ENCODE measurements at regions not wholly inside any gene's neighbourhood (a gene's known extent, or its start where the extent isn't known, plus 50 kb on each side); places are given as distances from the start of the nearest gene placed in this dataset.

DNA sequence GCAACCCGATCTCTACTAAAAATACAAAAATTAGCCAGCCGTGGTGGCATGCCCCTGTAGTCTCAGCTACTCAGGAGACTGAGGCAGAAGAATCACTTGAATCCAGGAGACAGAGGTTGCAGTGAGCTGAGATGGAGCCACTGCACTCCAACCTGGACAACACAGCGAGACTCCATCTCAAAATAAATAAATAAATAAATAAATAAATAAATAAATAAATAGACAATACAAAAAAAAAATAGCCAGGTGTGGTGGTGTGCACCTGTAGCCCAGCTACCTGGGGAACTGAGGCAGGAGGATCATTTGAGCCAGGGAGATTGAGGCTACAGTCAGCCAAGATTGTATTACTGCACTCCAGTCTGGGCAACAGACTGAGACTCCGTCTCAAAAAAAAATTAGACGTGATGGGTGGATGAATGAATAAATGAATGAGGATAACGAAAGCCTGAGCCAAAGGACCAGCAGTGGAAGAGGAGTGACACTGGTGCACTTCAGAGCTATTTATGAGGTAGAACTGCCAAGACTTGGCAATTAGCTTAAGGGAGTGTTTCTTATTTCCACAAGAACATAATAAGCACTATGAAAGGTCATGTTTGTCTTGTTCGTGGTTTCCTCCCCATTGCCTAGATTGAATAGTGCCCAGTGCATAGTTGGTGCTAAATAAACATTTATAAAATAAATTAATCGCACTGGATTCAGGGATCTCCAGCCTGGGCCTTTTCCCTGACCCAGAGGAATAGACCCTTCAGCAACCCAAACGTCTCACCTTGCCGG lies 232.2 kb downstream of the IDS start:
- no peak for DNase-seq

DNA sequence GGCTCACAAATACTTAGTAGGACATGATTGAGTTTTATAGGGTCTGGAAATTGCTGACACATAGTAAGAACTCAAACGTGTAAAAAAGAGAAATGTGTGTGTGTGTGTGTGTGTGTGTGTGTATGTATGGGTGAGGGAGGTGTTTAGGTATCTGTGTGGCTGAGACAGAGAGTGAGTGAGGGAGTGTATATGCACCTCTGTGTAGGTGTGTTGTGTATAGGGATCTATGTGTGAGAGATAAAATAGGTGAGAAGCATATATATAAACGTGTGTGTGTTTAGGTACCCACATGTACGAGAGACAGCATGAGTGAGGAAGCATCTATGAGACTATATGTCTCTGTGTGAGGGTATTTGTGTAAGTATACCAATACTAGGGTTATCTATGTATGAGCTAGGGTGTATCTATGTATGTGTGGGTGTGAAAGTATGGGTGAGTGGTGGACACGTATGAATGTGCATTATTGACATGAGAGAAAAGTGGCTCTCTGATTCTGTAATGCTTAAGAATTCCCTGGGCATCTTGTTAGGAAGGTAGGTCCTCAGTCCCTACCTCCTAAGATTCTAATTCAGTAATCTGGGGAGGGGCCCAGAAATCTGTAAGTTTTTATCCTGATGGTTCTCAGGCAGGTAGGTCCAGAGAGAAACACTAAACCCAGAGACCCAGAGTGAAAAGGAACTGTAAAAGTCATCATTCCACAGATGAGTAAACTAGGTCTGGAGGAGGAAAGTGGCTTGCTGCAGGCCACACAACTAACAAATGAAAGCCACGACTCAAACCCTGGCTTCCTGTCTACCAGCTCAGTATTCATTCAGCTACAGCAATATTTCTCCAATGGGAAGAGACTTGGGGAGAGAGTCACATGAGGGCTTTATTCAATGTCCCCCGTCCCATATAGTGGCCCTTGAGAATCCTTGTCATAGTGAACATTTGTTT lies 237.0 kb downstream of the IDS start:
- no peak for DNase-seq

- DNase-seq: no peak
Observed at GRCh38 chrX:149262086-149262485, 243.0 kb downstream of the IDS start.

- no peak for DNase-seq
Observed at GRCh38 chrX:149259241-149259640, 245.9 kb downstream of the IDS start.

DNA sequence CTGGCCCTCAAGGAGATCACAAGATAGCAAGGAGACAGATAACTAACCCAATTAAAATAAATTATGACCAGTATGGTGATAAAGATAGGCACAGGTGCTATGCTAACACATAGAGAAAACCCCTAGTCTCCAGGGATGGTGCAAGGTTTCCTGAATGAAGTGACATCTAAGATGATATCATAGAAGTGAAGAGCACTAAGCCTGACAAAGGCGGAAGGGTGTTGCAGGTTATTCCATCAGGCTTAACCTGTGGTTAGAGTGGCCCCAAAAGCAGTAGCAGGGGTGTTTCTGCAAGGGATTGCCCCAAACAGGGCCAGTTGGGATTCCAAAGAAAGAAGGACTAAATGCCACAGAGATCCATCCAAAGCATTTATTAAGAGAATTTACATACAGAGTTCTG lies 249.2 kb downstream of the IDS start:
- no peak for DNase-seq

- DNase-seq: no peak
Observed at GRCh38 chrX:149248073-149248625, 257.0 kb downstream of the IDS start.

GRCh38 chrX:149230689-149231088 lies 274.4 kb downstream of the IDS start:
- DNase-seq: no peak

DNA sequence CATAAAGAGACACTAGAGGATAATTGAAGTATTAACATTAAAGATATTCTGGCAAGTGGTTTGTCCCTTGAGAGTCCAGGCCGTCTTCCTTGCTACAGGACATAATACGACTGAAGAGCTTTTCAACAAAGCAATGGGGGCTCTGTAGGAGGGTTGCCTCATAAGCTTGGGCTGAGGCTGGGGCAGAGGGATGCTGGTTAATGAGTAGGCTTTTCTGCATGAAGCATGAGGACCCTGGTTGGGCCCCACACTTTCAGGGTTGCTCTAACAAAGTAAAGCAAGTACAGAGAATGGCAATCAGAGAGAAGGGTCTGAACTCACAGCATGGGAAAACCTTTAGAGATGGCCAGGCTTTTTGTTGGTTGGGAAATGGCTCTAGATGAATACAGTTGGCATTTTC lies 281.3 kb downstream of the IDS start:
- DNase-seq: no peak

DNA sequence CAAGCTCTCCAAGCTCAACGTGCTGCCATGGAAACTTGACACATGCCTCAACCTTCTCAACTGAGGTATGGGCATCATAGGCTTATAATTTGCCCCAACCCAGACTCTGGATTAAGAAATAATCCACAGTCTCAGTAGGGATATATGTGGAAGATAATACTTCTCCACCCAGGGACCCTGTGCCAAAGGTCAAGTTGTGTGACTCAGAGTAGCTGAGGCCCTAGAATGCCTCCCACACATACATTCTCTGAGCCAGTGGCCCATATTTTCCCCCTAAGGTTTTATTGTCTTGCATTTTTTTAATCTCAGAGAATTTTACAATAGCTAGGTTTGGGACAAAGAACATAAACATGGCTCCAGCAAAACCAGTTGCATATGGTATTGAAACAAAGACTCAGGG lies 283.1 kb downstream of the IDS start:
- no peak for DNase-seq

GRCh38 chrX:149221230-149221629 lies 283.9 kb downstream of the IDS start:
- DNase-seq: no peak

- no peak for DNase-seq
Observed at GRCh38 chrX:149213264-149213663, 291.8 kb downstream of the IDS start.

DNA sequence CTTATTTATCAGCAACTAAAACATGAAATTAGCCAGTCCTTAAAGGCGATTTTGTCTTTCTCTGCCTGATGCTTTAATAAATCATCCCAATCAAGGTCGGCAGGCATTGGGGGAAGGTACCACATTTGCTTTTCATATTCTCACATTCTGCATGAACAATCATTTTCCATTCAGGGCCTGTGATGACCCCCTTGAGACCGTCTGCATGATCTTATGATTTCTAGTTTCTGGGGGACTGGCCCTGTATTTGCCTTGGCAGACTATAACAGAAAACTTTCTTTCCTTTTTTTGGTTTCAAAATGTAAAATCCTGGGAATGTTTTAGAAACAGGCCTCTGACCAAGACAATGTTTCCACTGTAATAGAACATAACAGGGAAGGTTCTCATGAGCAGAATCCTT lies 296.8 kb downstream of the IDS start:
- no peak for DNase-seq

DNA sequence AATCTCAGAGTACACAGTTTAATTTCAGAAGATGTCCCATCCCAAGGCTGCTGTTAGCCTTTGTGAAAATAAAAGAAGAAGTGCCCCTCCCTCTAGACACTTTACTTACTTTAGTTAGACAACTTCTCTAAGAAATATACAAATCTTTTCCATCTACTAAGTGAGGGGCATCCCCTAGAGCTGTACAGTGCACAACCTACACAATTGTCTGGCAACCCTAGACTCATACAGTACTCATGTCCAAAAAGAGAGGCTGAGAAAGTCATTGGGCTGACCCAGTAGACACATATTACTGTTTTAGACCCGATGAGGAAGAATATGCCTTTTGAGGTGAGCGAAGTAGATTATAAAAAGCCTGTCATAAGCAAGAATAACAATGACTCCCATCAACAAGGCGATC lies 297.6 kb downstream of the IDS start:
- DNase-seq: no peak

DNA sequence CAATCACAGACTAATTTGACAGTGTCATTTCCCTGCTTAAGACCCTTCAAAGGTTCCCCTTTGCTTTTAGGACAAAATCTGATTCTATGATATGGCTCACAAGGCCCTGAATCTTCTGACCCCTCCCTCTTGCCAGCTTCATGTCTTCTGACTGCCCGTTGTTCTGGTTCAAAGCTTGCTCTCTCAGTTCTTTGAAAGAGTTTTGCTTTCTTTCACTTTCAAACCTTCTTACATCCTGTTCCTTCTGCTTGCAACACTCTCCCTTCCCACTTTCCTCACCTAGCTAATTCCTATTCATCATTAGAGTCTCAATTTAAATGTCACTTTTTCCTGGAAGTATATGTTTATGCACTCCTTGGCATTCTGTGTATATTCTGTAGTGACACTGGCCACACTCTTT lies 299.2 kb downstream of the IDS start:
- no peak for DNase-seq

DNA sequence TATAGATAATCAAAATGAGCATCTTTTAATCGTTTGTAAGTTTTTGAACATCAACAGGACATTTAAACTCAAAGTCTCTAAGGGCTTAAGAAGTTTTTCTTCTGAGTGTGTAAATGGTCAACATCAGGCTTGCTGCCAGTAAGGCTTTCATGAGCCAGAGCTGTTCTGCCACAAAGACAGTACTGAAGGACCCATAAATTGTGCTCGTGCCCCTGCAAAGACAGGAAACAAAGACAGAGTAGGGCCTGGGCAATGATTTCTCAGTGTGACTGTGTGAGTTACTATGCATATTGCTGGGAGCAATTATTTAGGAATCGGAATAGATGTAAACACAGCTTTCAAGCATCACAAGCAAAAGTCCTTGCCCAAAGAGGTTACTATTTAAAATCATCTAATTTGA lies 300.0 kb downstream of the IDS start:
- DNase-seq: no peak

- no peak for DNase-seq
Observed at GRCh38 chrX:149199734-149200133, 305.4 kb downstream of the IDS start.

- DNase-seq: no peak
Observed at GRCh38 chrX:149198980-149199732, 305.9 kb downstream of the IDS start.

- no peak for DNase-seq
Observed at GRCh38 chrX:149185087-149185486, 320.0 kb downstream of the IDS start.

DNA sequence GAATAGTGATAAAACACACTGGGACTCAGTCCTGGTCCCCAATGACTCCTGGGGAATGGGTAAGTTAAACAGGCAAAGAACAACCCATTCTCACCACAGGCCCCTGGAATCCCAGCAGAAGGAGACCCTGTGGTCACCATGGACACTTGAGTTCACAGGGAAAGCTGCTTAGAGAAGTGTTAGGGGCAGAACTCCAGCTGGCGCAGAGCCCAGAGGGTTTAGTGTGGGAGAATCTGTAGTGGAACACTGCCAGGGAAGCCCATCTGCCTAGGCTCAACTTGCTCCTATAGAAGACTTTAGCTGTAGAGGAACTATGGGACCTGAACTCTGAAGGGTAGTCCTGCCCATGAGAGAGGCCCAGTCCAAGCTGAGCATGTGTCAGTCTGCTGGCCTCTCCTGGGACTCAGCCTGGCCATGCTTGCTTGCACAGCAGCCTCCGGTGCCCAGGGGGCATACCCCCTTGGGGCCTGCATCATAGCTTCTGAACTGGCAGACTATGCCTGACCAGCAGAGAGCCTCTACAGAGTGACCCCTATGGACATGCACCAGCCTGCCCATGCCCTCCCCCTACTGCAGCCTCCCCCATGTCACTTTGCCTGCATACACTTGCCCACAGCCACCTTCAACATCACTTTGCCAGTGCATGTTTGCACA lies 343.5 kb downstream of the IDS start:
- no peak for DNase-seq

GRCh38 chrX:149157976-149158375 lies 347.1 kb downstream of the IDS start:
- DNase-seq: no peak

DNA sequence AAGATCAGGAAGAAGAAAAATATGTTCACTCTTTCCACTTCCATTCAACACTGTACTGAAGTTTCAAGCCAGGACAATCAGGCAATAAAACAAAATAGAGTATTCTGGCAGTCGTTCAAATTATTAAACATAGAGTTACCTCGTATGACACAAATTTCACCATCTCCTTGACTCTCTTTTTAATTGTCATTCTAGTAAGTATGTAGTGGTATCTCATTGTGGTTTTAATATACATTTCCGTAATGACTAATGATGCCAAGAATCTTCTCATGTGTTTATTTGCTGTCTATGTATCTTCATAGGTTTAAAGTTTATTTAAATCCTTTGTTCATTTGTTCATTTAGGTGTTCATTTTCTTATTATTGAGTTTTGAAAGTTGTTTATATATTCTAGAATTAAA lies 352.2 kb downstream of the IDS start:
- no peak for DNase-seq

All from CD4-positive, alpha-beta T cell treated with Interleukin-4 for 4 hours (primary cell).